Hepatocyte (in vitro differentiated cells): ENCODE measurements at regions not wholly inside any gene's neighbourhood (a gene's known extent, or its start where the extent isn't known, plus 50 kb on each side); places are given as distances from the start of the nearest gene placed in this dataset.

Experiments used
- DNase-seq: peaks from one replicate; pipeline ENCODE4 v3.0.0-alpha.2; 2016; ENCODE audit warnings: low spot score
- H2AFZ ChIP-seq: fragments of 200-600 bp; sonication (generic); 2 replicates; pipeline ENCODE4 v1.6.0; 2016; ENCODE audit warnings: antibody characterized with exemption, mild to moderate bottlenecking
- H3K27ac ChIP-seq: fragments of 200-600 bp; sonication (generic); 2 replicates; pipeline ENCODE4 v1.5.1; 2016; ENCODE audit warnings: mild to moderate bottlenecking
- H3K27me3 ChIP-seq: fragments of 200-600 bp; sonication (generic); 2 replicates; pipeline ENCODE4 v1.6.1; 2016
- H3K36me3 ChIP-seq: fragments of 200-600 bp; sonication (generic); replicated peaks from 2 replicates; pipeline ENCODE4 v1.5.1; 2016; ENCODE audit warnings: low read depth; ENCODE audit not compliant: insufficient read depth
- H3K4me1 ChIP-seq: fragments of 200-600 bp; sonication (generic); 2 replicates; pipeline ENCODE4 v1.5.1; 2016; ENCODE audit warnings: mild to moderate bottlenecking, moderate library complexity; ENCODE audit not compliant: insufficient read depth
- H3K4me2 ChIP-seq: fragments of 200-600 bp; sonication (generic); 2 replicates; pipeline ENCODE4 v1.6.0; 2016
- H3K4me3 ChIP-seq: fragments of 200-600 bp; sonication (generic); 2 replicates; pipeline ENCODE4 v1.5.1; 2016; ENCODE audit warnings: mild to moderate bottlenecking
- H3K79me2 ChIP-seq: fragments of 200-600 bp; sonication (generic); 2 replicates; pipeline ENCODE4 v1.6.0; 2017; ENCODE audit warnings: mild to moderate bottlenecking
- H3K9me2 ChIP-seq: fragments of 200-600 bp; sonication (generic); replicated peaks from 2 replicates; pipeline ENCODE4 v1.6.0; 2017; ENCODE audit warnings: mild to moderate bottlenecking; ENCODE audit not compliant: insufficient read depth
- H3K9me3 ChIP-seq: fragments of 200-600 bp; sonication (generic); 2 replicates; pipeline ENCODE4 v1.5.1; 2016; ENCODE audit warnings: low read depth, mild to moderate bottlenecking
- H4K20me1 ChIP-seq: fragments of 200-600 bp; sonication (generic); 2 replicates; pipeline ENCODE4 v1.6.0; 2016; ENCODE audit warnings: mild to moderate bottlenecking; ENCODE audit not compliant: insufficient read depth, poor library complexity, severe bottlenecking
- EZH2 ChIP-seq: fragments of 200-600 bp; sonication (generic); IDR thresholded peaks from 2 replicates; pipeline ENCODE4 v1.6.1; 2016; ENCODE audit warnings: antibody characterized with exemption, mild to moderate bottlenecking, borderline replicate concordance
- EZH2phosphoT487 ChIP-seq: fragments of 200-600 bp; sonication (generic); IDR thresholded peaks from one replicate; pipeline ENCODE4 v1.6.1; 2018; ENCODE audit warnings: antibody characterized with exemption, mild to moderate bottlenecking, low read depth, moderate library complexity; ENCODE audit not compliant: unreplicated experiment, severe bottlenecking
- WGBS: methylation state at CpG from one replicate; pipeline ENCODE4 v1.1.6; 2016; ENCODE audit warnings: low lambda C conversion rate; ENCODE audit errors: missing lambda C conversion rate; 5-methylcytosine and 5-hydroxymethylcytosine counted together
- TF ChIP-seq, protein P1 (sequence below): fragments of 200-600 bp; sonication (generic); IDR thresholded peaks from 2 replicates; pipeline ENCODE4 v1.5.1; 2016; ENCODE audit warnings: antibody characterized with exemption, mild to moderate bottlenecking; ENCODE audit not compliant: poor library complexity

DNA sequence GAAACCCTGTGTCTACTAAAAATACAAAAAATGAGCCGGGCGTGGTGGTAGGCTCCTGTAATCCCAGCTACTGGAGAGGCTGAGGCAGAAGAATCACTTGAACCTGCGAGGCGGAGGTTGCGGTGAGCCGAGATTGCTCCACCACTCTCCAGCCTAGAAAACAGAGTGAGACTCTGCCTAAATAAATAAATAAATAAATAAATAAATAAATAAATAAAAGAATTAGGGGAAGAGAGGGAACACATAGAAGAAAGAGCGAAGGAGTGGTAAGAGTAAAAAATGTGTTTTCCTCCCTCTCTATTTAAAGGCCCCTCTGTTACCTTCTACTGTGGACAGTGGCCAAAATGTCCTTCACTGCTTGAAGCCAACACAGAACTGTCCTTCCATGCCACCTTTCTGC is 103.9 kb upstream of the SOX21 start:
- Histone ChIP-seq H3K27me3 (no peaks in the 10 kb centered on the region), H4K20me1 (no peaks in the 10 kb centered on the region), H3K9me2 (no peaks in the 10 kb centered on the region), H3K4me3 (no peak overlapping the region), H3K4me1 (no peaks in the 10 kb centered on the region), H3K4me2 (no peak overlapping the region), H3K79me2 (no peaks in the 10 kb centered on the region), H3K36me3 (no peaks in the 10 kb centered on the region), H2AFZ (no peak overlapping the region), H3K9me3 (no peaks in the 10 kb centered on the region), H3K27ac (no peak overlapping the region)
- no peak for DNase-seq
- WGBS, result 97% methylated on average over 7 of the region's 7 CpGs
- TF ChIP-seq, protein P1, sequence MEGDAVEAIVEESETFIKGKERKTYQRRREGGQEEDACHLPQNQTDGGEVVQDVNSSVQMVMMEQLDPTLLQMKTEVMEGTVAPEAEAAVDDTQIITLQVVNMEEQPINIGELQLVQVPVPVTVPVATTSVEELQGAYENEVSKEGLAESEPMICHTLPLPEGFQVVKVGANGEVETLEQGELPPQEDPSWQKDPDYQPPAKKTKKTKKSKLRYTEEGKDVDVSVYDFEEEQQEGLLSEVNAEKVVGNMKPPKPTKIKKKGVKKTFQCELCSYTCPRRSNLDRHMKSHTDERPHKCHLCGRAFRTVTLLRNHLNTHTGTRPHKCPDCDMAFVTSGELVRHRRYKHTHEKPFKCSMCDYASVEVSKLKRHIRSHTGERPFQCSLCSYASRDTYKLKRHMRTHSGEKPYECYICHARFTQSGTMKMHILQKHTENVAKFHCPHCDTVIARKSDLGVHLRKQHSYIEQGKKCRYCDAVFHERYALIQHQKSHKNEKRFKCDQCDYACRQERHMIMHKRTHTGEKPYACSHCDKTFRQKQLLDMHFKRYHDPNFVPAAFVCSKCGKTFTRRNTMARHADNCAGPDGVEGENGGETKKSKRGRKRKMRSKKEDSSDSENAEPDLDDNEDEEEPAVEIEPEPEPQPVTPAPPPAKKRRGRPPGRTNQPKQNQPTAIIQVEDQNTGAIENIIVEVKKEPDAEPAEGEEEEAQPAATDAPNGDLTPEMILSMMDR, result no peak
- TF ChIP-seq EZH2, result no peak
- no peak for TF ChIP-seq EZH2phosphoT487

- H3K9me2 ChIP-seq, result no peaks in the 10 kb centered on the region
- no peak overlapping the region for H2AFZ ChIP-seq
- no peak for DNase-seq
- H3K79me2 ChIP-seq, result no peaks in the 10 kb centered on the region
- no peak overlapping the region for H3K27ac ChIP-seq
- 87% methylated on average over 4 of the region's 4 CpGs for WGBS
- no peaks in the 10 kb centered on the region for H3K9me3 ChIP-seq
- no peaks in the 10 kb centered on the region for H3K4me1 ChIP-seq
- no peaks in the 10 kb centered on the region for H3K36me3 ChIP-seq
- H3K4me3 ChIP-seq, result no peak overlapping the region
- no peak overlapping the region for H3K4me2 ChIP-seq
- H3K27me3 ChIP-seq, result no peaks in the 10 kb centered on the region
- H4K20me1 ChIP-seq, result no peaks in the 10 kb centered on the region
- TF ChIP-seq, protein P1, result no peak
- TF ChIP-seq EZH2phosphoT487, result no peak
- no peak for TF ChIP-seq EZH2
Measured at GRCh38 chr13:94813920-94814475, 101.7 kb upstream of the SOX21 start.

- no peak for DNase-seq
- Histone ChIP-seq H3K27me3 (no peaks in the 10 kb centered on the region), H2AFZ (no peak overlapping the region), H3K36me3 (no peaks in the 10 kb centered on the region), H3K79me2 (no peaks in the 10 kb centered on the region), H3K9me3 (no peaks in the 10 kb centered on the region), H3K4me1 (no peaks in the 10 kb centered on the region), H3K9me2 (no peaks in the 10 kb centered on the region), H3K27ac (no peak overlapping the region), H3K4me3 (no peak overlapping the region), H3K4me2 (no peak overlapping the region), H4K20me1 (no peaks in the 10 kb centered on the region)
- no peak for TF ChIP-seq EZH2phosphoT487
- TF ChIP-seq, protein P1, result no peak
- no peak for TF ChIP-seq EZH2
Measured at GRCh38 chr13:94811753-94812152, 99.4 kb upstream of the SOX21 start.

GRCh38 chr13:94800423-94800822 is 88.1 kb upstream of the SOX21 start:
- no peaks in the 10 kb centered on the region for H3K9me2 ChIP-seq
- H2AFZ ChIP-seq, result no peak overlapping the region
- TF ChIP-seq EZH2 (no peak), EZH2phosphoT487 (no peak)
- TF ChIP-seq, protein P1, result no peak
- no peaks in the 10 kb centered on the region for H4K20me1 ChIP-seq
- no peak overlapping the region for H3K4me2 ChIP-seq
- no peaks in the 10 kb centered on the region for H3K36me3 ChIP-seq
- no peak overlapping the region for H3K27ac ChIP-seq
- H3K4me3 ChIP-seq, result no peak overlapping the region
- DNase-seq, result no peak
- H3K27me3 ChIP-seq, result no peaks in the 10 kb centered on the region
- no peaks in the 10 kb centered on the region for H3K4me1 ChIP-seq
- no peaks in the 10 kb centered on the region for H3K79me2 ChIP-seq
- H3K9me3 ChIP-seq, result no peaks in the 10 kb centered on the region
- 85% methylated on average over 5 of the region's 5 CpGs for WGBS
